ENCODE measurements at regions not wholly inside any gene's neighbourhood (a gene's known extent, or its start where the extent isn't known, plus 50 kb on each side); places are given as distances from the start of the nearest gene placed in this dataset.
"Not testable (repeated sequence)": the region's sequence is repeated elsewhere in the genome, so short reads cannot be mapped to it uniquely, and the experiment has no call there.

DNA sequence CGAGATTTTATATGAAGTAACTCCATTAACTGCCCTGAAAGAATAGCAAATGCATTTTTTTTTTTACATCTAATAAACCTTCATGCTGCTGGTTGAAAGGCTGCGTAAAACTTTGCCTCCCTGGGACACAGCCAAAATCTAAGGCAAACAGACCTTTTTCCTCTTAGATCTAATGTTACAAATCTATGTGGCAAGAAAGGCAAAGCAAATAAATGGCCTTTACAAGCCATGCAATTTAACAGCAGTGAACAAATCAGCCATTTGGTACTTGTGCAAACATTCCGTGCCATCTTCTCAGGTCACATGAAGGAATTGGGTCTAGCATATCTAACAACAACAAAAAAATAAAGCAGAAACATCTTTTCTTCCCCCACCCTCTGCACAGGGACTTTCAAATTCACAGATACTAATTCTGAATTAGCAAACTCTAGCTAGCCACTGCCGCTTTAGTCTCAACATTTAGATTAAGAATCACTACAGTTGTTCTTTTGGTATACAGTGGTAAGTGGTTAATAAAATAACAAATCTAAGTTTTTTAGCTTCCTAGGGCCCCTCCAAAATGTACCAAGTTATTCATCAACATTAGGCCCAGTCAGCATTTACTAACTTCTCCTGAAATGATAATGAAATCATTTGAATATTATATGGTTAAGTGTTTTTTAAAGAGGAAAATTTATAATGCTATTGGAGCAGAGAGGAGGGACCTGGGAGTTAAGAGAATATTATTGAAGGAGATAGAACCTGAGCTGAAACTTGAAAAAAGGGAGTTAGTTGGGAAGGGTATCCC lies 593.8 kb downstream of the SMARCA1 start:
- FAIRE-seq = peak; percentile 95

DNA sequence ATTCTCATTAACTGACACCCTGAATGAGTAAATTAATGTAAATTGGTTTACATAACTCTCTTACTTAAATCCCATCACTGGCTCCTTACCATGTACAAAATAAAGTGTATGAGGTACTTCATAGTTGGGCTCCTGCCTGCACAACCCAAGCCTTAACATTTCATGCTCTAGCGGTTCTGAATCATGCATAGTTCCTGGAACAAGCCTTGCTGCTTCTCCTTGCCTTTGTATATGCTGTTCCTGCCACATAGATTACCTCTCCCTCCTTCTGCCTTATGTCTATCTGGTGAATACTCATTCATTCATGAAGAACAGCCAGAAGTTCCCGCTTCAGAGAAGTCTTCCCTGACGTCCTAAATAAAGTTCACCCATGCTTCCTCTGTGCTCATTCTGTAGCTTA lies 594.7 kb downstream of the SMARCA1 start:
- FAIRE-seq = no peak

DNA sequence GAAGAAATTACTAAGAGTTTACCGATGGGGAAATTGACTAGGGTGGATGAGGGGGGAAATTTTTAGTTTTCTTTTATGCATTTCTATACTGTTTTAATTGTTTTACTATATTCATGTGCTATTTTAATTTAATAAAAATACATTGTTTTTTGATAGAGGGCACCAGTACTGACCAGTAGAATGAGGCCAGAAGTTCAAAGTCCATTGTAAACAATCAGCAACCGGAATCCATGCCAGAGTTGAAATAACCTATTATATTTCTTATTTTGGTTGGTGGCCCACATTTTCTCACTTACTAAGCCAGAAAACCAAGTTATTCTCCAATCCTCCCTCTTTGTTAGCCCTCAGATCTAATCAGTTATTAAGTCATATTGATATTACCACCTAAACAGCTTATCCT lies 595.9 kb downstream of the SMARCA1 start:
- no peak for FAIRE-seq

DNA sequence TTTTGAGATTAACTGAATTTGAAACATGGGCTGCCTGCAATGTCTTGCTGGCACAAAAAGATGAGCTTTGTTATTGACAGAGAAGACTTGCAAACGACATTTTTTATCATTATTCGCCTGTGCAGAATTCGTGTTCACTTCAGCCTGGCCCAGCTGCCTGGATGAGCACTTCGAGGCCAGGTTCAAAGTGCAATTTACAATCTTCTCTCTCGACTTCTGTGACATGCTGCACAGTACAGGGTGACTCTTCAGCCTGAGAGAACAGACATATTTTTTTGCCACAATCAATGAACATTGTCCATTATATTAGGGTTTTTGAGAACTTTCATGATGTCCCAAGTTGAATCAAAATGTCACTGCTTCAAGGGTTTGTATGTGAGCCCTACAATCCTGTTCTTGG lies 616.5 kb downstream of the SMARCA1 start:
- no peak for FAIRE-seq

DNA sequence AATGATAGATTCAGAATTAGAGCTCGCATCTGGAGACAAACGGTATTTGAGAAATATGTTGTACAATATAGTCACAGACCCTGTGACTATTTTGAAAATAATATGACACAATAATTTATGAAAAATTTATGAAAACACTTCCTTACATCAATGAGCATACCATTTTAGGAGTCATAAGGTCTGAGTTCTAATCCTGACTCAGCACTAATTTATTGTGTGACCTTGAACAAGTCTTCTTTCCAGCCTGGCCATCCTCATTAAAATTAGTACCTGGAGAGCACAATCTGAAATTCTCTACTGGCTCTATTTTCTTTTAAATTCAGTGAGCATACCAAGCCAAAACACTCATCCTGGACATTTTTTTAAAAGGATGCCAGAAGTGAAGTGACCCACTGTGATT lies 622.3 kb downstream of the SMARCA1 start:
- no peak for FAIRE-seq

DNA sequence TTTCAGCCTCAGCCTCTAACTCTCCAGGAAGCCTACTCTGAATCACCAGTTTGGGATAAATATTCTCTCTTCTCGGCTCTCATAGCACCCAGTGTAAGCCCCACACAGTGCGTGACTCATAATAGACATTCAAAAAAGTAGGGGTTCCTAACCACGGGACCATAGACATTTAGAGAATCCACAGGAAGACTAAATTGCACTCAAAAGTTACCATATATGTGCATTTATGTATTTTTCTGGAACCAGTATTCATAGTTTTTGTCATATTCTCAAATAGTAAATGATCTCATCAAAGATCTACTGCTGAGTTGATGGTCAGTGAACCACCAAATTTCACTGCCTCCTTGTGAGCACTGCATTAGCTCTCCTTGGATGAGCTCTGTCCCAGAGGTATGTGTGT lies 625.7 kb downstream of the SMARCA1 start:
- FAIRE-seq = no peak

DNA sequence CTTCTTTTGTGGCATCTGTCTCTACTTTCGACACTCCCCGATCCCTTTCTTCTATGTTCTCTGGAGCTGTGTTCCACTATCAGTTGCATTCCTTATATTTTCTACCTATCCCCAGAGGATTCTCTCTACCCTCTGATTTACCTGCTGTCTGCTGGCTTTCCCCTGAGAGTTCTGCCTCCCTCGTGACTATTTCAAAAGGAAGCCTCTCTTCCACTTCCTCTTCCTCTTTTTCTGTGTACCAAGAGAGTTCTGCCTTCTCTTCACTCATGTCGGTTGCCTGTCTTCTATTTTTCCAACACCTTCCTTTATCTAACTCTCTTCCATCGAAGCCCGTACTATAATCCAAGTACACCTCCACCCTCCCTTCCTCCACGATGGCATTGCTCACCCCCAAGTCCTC lies 631.7 kb downstream of the SMARCA1 start:
- no peak for FAIRE-seq

DNA sequence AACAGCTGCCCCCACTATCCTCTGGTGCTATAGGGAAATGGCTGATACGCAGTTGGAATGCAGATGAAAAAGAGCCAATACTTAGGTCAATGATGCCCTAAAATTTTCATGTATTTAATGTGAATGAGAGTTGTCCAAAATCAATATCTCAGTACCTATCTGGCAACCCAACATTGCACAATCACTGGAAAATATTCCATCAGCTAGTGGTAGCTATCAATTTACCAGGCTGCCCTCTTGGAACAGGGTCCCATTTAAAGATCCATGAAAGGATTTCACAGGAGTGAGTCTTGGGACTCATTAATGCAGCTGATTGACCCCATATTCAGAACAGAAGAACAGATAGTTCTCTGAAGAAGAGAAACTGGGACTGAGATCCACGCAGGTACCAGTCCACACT lies 638.9 kb downstream of the SMARCA1 start:
- FAIRE-seq = no peak

DNA sequence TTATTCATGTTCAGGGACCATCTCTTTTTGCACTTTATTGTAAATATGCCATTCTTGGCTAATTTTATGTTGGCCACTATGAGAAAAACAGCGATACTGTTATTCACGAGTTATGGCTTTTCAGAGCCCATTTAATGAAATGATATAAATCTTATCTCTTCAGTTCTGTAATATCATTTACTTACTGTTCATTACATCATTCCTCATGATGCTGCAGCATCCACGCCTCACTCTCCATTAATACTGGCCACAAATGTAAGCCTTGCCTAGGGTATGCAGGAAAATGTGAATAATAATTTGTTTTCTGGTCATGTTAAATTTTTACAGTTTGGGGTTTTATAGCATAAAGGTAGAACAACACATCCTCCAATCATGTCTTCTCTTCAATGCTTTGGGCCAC lies 639.6 kb downstream of the SMARCA1 start:
- FAIRE-seq = no peak

DNA sequence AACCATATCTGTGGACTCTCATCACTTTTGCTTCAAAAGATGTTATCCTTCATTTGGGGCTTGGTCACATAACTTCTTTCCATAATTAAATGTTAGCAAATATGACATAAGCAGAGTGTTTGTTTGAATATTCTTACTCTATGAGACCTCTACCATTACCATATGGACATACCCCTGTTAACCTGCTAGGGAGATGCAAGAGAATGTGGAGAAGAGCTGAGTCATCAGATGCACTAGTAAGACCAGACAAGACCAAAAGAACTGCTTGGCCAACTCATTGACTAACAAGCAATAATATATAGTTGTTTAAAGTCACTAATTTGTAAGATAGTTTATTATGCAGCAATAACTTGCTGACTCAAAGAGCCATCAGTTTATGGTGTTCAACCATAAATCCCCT lies 652.9 kb downstream of the SMARCA1 start:
- FAIRE-seq = no peak

DNA sequence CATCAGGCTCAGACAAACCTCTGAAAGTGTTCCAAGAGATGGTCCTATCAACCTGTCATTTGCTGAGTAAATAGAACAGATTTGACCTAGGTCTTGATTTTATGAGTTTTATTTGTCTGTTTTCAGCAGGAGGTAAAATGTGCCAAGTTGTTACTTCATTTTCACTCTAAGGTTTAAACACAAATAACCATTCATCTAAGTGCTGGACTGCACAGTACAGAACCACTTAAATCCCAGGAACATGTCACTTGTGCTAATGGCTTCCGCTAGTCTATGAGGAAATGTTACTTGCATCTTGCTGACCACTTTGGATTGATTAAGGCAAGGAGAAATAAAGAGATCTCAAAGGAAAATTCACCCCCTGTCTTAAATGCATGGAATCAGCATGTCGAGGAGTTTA lies 660.7 kb downstream of the SMARCA1 start:
- FAIRE-seq = no peak

DNA sequence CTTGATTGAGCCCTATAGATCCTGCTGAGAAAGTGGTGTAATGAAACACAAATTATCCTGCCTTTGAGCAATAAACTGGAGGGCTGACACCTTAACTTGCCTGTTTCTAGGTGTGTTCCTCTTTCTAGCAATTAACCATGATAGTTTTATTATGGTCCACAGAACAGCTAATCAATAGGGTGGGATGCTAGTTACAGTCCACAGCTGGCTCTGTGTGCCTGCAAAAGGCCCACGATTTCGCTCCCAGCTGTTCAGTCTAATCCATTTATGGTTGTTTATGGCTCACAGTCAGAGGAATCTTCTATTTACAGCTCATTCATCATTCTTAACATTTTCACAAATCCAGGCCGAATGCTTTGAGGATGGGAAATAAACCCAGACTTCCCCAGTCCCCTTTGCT lies 674.9 kb downstream of the SMARCA1 start:
- no peak for FAIRE-seq

DNA sequence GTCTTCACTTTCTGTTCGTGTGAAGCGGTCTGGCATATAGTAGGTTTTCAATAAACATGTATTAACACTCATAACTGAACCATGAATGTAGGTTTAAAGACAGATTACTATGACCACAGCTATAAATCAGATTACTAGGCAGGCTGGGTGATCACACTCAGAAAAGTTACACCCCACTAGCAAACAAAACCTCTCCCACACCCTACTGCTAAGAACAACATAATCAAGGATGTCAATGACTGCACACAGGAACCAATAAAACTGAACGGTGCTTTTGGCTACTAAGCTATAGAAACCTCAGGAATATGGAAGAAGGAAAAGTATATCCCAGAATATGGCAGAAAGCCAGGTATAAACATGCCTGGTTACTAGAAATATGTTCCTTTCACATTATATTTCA lies 676.9 kb downstream of the SMARCA1 start:
- no peak for FAIRE-seq

DNA sequence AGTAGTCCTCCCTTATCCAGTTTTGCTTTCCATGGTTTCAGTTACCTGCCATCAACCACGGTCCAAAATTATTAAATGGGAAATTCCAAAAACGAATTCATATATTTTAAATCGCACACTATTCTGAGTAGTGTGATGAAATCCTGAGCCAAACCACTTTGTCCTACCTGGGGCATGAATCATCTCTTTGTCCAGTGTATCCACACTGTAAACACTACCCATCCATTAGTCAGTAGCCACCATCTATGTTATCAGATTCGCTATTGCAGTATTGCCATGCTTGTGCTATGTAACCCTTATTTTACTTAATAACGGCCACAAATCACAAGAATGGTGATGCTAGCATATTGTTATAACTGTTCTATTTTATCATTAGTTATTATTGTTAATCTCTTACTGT lies 704.6 kb downstream of the SMARCA1 start:
- FAIRE-seq = no peak

DNA sequence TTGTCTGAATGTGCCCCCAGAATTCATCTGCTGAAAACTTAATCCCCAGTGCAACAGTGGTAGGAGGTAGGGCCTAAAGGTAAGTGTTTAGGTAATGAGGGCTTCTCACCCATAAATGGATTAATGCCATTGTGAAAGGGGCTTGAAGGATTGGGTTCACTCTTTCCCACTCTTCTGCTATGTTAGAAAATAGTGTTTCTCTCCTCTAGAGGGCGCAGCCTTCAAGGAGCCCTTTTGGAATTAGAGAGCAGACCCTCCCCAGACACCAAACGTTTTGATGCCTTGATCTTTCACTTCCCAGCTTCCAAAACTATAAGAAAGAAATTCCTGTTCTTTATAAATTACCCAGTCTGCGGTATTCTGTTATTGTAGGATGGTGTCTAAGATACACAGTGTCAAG lies 706.4 kb downstream of the SMARCA1 start:
- FAIRE-seq = no peak

DNA sequence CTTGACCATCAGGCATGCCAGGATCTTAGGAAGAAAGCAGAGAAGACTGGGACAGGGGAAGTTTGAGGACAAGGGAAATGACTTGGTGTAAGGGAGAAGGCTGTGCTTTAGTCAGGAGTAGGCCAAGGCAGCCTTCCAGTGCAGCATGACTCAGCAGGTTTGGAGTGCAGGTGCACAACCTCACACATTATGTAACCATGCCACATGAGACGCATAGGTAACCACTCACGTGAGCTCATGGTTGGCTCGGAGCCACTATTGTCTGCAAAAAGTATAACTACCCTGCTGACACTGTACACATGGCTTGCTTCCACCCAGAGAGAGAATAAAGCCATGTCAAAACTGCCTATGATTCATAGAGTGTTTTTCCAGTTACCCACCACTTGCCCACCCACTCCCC lies 715.9 kb downstream of the SMARCA1 start:
- no peak for FAIRE-seq

DNA sequence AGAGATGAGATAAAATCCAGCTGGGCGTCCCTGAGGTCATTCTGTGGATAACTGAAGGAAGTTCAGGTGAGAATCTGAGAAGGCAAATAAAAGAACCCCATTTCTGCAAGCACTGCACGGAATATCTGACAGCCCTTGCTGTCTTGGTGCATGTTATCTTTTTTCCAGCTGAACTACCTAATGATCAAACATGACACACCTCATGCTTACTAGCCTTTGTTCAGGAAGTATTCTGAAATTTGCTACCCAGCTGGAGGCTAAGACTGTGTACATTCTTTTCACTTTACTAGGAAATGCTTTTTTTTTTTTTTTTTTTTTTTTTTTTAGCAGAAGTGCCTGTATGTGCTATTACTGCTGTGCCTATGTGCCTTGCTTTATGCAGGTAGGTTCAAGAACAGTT lies 718.1 kb downstream of the SMARCA1 start:
- peak; percentile 62 for FAIRE-seq

DNA sequence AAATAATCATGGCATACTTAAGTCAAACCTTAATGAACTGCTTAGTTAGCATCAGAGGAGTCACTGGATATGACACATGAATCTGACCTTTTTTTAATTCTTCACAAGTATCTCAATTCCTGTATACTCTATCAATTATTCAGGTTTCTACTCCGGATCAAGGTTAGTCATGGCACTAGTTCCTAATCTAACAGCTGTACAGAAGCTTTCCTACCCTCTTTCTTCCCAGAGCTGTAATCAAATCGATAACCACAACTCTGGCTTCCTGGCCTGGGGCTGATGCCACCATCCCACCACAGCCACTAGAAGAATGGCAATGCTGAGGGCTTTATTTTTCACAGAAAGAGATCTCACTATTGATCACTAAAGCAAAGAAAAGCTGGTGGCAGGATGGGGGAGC lies 718.5 kb downstream of the SMARCA1 start:
- FAIRE-seq = no peak

DNA sequence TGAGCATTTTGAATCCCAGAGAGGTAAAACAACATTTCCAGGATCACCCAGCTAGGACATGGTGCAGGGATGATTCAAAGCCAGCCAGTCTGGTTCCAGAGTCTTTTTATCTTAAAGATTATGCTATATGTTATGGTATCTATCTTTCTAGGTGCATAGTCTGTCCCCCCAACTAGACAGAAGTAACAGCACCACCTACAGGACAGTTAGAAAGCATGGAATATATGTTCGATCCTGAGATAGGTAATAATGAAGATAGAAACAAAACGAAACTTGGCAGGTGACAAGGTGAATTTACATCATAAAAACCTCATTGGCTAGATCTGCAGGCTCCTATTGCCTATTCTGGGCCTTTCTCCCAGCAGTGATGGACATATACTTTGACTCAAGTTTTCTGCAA lies 723.2 kb downstream of the SMARCA1 start:
- FAIRE-seq = no peak

DNA sequence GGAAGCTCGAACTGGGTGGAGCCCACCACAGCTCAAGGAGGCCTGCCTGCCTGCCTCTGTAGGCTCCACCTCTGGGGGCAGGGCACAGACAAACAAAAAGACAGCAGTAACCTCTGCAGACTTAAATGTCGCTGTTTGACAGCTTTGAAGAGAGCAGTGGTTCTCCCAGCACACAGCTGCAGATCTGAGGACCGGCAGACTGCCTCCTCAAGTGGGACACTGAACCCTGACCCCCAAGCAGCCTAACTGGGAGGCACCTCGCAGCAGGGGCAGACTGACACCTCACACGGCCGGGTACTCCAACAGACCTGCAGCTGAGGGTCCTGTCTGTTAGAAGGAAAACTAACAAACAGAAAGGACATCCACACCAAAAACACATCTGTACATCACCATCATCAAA lies 730.9 kb upstream of the ACTRT1 start:
- FAIRE-seq = not testable (repeated sequence)

DNA sequence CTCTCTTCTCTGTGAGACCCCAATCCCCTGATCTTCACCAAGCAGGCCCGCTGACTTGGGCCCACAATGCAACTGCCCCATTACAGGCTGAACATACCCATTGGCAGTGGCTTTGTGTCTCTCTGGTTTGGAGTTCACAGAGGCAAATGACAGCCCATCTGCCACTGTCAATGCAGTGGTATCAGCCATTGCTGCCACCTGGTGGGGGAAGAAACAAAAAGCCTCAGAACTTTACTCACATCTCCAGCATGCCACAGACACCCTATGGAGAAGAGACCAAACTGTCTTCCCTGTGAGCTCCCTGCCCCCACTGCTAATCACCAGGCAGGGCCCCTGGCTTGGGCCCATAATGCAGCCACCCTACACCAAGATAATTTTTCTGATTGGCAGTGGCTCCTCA lies 729.3 kb upstream of the ACTRT1 start:
- no peak for FAIRE-seq

DNA sequence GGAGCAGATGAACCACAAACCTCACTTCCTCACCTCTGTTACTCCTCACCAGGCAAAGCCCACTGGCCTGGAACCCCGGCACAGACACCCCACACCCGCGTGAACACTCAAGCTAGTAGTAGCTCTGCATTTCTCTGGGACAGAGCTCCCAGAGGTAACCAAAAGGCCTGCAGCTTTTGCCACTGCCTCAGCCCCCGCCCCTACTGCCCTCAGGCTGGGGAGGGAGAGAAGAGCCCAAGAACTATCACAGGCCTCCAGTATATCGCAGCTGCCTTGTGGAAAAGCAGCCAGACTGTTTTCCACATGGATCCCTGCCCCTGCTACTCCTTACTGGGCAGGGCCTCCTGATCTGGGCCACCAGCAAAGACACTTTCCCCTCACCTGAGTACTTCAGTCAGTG lies 728.7 kb upstream of the ACTRT1 start:
- FAIRE-seq = no peak

DNA sequence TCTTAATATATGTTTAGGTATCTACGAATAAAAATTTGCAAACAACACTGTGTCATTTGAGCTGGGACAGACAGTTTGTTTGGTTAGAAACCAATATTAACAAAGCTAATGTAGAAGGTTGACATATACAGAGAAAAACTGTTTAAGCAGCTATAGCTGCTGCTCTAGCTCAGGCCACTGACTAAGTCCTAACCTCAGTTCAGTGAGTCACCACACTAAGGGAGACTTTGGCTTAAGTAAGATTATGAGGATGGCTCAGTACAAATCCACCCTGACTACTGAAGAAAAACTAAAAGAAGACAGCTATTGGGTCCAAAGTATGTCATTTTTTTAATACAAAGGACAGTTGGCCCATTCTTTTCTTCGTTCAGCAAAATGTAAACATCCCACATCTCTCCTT lies 717.3 kb upstream of the ACTRT1 start:
- no peak for FAIRE-seq

DNA sequence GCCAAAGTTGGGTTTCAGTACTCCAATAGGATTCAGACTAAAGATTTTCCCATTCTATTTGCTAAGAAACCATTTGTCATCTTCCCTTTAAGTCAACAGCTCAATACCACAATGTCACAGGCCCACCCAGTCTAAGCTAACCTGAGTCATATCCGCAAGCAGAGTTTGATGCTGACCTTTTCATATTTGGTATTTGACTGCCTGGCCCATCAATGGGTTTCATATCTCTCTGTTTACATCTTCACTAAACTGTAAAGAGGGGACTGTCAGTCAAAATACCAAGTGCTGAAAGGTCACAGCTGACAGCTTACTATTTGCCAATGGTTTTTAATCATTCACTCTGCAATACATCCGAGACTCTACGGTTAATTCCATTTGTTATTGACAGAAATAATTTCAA lies 707.5 kb upstream of the ACTRT1 start:
- no peak for FAIRE-seq

DNA sequence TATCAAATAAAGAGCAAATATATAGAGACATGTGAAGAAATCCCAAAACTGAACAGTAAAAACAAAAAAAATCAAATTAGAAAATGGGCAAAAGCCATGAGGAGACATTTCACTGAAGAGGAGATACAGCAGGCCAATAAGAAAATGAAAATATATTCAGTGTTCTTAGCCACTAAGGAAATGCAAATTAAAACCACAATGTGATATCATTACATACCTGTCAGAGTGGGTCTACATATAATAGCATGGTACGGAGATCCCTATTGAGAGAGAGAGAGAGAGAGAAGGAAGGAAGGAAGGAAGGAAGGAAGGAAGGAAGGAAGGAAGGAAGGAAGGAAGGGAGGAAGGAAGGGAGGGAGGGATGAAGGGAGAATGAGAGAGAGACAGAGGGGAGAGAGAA lies 707.0 kb upstream of the ACTRT1 start:
- no peak for FAIRE-seq

DNA sequence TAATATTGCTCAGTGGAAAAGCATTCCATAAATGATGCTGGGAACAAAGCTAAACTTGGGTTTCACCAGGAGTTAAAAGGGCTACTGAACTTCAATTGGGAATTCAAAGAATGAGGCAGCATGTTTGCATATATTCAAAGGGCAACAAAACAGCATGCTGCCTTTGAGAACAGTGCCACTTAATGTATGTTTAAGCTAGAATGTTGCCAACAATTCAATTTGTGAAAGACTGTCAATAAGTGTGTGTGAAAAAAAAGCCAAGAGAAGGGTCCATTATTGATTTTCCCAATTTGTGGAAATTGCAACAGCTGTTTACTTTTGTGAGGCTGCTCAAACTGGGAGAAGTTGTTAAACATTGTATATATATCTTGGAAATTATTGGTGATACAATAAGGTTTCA lies 701.9 kb upstream of the ACTRT1 start:
- FAIRE-seq = no peak

Data from islet of Langerhans (tissue), 1 donor.